Activated CD4-positive, alpha-beta T cell treated with anti-CD3 and anti-CD28 coated beads for 48 hours (primary cell): ENCODE measurements at regions not wholly inside any gene's neighbourhood (a gene's known extent, or its start where the extent isn't known, plus 50 kb on each side); places are given as distances from the start of the nearest gene placed in this dataset.
"Not testable (repeated sequence)": the region's sequence is repeated elsewhere in the genome, so short reads cannot be mapped to it uniquely, and the experiment has no call there.

Experiments used
- DNase-seq: peaks from one replicate; pipeline ENCODE4 v3.0.0-alpha.2; 2020

- DNase-seq: no peak
Measured at GRCh38 chr2:67571785-67572718, 174.9 kb downstream of the ETAA1 start.

DNA sequence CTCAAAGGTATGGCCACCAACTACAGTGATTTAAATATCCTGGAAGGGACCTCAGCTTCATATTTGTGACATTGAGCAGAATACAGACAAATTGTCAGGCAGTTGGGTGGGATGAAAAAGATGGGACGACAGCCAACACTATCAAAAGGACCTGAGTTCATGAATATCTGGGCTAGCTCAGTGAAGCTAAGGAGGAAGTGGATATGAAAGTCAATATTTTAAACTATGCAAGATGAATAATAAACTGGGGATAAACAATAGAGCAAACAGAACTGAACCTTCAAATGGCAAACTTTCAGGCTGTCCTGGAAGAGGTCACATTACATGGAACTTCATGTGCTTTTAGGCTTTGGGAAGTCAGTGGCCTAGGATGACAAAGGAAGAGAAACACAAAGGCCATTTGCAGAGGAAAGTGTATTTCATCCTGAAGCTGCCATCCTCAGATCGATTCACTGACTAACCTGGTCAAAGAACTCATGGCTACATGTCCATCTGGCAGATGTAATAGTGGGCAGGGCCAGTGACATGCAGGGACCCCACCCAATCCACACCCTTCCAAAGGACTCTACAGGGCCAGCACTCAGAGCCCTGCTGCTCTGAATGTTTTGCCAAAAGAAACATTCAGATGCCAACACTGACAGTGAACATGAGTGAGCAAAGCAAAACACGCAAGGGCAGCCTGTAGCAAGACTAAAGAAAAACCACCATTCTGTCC, 175.7 kb downstream of the ETAA1 start:
- no peak for DNase-seq

DNA sequence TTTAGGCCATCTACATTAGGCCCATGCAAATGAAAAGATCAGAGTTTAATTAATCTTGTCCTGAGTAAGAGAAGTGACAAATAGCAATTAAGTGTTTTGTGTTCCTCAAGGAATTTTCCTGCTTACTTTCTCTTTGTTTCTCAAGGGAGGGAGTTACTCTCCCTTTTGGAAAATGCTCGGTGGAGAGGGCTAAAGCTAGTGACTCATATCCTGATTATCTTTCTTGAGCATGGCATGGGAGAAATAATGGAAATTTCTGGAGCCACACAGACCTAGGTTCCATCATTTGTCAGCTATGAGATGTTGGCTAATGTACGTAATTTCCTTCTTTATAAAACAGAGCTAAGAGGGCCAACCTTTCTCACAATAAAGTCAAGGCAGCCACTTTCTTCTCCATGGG, 177.1 kb downstream of the ETAA1 start:
- no peak for DNase-seq

DNA sequence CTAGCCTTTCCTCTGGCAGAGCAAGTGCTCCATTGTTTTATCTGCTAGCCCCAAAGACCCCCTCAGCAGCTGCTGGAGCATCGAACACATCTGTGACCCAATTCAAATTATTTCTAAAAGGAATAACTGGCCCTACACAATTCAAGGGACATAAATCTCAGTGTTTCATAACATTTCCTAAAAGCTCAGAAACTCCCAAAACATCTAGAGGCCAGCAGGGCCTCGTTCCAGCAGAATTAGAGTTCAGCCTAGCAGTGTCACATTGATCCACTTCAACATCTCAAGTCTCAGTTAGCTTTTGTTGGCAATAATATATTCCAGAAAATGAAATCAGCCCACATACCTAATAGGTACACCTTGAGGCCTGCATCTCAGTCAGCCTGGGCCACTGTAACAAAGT, 179.1 kb downstream of the ETAA1 start:
- no peak for DNase-seq

DNA sequence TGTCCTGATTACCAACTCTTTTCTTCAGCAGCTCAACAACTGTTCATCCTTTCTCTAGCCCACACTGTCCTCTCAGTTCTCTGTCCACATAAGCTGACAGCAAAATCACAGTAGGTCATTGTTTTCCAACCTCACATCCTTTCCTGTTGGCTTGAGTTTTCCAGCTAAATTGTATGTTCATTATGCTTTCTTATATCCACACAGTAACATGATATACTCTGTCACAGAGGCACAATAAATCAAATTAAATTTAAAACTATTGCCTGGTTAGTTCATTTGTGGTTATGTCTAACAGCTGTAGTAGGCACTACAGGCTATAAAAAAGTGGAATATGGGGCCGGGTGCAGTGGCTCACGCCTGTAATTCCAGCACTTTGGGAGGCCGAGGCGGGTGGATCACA, 179.9 kb downstream of the ETAA1 start:
- no peak for DNase-seq

GRCh38 chr2:67579216-67579615, 182.1 kb downstream of the ETAA1 start:
- no peak for DNase-seq

DNA sequence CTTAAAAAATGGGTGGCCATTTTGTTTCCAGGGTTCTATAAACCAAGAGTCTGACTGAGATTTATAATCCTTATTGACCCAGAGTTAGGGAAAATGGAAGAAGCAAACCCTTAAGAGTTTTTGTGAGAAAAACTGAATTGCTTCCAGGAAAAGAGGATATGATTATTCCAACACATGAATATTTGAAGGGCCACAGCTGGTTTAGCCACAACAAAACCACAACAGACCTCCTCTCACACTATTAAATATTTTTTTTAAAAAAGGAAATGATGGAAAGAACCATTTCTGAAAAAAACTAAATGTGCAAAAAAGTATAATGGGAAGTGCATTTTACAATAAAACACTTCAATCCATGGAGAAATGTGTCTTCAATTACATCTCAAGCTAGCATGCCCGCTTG, 182.7 kb downstream of the ETAA1 start:
- no peak for DNase-seq

DNA sequence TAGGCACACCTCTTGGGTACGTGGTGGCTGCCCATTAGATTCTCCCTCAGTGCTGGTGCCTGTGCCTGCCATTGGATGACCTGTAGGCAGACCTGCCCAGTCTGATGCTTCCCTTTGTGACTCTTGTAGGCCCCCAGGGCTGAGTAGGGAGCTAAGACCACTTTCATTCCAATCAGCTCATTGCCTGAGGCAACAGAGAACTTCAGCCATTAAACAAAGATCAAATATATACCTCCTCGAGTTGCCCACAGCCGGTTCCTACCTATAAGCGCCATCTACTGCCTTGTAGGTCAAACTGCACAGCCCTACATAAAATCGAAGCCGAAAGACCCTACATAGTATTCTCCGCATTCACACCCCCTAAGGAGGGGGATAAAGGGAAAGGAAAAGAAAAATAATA, 184.6 kb downstream of the ETAA1 start:
- no peak for DNase-seq

DNA sequence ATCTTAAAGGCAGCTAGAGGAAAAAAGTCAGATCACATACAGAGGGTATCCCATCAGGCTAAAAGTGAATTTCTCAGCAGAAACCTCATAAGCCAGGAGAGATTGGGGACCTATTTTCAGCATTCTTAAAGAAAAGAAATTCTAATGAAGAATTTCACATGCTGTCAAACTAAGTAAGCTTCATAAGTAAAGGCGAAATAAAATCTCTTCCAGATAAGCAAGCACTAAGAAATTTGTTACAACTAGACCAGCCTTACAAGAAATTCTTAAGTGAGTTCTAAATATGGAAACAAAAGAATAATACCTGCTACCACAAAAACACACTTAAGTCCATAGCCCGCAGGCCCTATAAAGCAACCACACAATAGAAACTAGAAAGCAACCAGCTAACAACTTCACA, 186.1 kb downstream of the ETAA1 start:
- DNase-seq: no peak

DNA sequence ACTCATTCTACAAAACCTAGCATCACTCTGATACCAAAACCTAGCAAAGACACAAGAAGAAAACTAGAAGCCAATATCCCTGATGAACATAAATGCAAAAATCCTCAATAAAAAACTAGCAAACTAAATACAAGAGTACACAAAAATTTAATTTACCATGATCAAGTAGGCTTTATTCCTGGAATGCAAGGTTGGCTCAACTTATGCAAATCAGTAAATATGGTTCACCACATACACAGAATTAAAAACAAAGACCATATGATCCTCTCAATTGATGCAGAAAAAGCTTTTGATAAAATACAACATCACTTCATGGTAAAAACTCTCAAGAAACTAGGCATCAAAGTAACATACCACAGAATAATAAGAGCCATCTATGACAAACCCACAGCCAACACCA, 188.3 kb downstream of the ETAA1 start:
- DNase-seq: no peak

DNA sequence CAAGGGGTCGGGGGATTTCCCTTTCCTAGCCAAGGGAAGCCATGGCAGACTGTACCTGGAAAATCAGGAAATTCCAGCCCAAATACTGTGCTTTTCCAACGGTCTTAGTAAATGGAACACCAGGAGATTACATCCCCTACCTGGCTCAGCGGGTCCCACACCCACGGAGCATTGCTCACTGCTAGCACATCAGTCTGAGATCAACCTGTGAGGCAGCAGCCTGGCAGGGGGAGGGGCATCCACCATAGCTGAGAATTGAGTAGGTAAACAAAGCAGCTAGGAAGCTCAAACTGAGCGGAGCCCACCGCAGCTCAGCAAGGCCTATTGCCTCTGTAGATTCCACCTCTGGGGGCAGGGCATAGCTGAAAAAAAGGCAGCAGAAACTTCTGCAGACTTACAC, 192.0 kb downstream of the ETAA1 start:
- DNase-seq: not testable (repeated sequence)

DNA sequence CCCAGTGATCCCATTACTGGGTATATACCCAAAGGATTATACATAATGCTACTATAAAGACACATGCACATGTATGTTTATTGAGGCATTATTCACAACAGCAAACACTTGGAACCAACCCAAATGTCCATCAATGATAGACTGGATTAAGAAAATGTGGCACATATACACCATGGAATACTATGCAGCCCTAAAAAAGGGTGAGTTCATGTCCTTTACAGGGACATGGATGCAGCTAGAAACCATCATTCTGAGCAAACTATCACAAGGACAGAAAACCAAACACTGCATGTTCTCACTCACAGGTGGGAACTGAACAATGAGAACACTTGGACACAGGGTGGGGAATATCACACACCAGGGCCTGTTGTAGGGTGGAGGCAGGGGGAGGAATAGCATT, 197.4 kb downstream of the ETAA1 start:
- DNase-seq: not testable (repeated sequence)

DNA sequence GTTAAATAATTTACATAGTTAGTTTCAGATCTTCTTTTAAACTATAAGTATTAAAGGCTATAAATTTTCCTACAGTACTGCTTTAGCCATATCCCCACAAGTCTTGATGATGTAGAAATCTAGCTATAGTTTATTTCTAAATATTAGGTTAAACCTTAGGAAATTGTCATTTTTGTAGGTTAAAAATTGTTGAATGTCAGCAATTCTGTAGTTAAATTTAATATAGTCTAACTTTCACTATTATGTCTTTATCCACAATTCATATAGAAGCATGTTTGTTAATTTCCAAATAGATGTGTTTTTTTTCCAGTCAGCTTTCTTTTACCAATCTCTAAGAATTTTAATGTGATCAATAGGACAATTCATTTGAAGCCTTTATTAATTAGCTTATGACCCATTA, 199.7 kb downstream of the ETAA1 start:
- DNase-seq: no peak

GRCh38 chr2:67599561-67599960, 202.4 kb downstream of the ETAA1 start:
- DNase-seq: no peak

GRCh38 chr2:67600222-67600871, 203.2 kb downstream of the ETAA1 start:
- DNase-seq: no peak

DNA sequence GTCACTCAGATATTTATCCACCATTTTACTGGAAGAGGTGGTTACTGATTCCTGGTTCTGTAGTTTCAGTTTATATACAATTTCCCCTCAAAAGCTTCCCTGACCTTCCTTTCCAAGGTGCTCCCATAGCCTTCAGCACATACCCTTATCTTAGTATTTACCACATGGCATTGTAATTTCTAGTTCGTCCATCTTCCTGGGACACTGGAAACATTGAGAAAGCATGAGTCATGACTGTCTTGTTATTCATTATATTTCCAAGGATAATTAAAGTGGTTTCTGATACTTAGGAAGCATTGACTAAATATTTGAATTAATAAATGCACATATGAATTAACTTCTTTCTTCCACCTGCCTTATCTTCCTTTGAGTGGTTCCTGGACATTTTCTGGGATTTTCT, 203.8 kb downstream of the ETAA1 start:
- DNase-seq: no peak

DNA sequence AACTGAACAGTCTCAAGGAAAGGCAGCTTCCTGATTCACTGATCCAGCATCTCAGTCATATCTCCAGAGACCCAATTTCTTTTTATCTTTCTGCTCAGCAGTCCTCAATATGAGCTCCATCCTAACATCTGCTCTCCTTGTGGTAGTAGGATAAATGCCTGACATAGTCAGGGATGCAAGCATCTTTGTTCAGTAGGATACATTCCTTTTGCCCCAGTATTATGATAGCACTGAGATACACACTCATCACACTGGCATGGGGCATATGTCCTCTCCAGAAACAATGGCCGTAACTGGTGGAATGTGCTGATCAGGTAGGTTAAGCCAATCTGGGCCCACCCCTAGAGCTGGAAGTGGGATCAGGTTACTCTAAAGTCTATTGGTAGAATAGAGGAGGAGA, 207.2 kb downstream of the ETAA1 start:
- DNase-seq: no peak

- DNase-seq: no peak
Measured at GRCh38 chr2:67612576-67613042, 215.5 kb downstream of the ETAA1 start.

GRCh38 chr2:67613227-67613626, 216.1 kb downstream of the ETAA1 start:
- DNase-seq: no peak

DNA sequence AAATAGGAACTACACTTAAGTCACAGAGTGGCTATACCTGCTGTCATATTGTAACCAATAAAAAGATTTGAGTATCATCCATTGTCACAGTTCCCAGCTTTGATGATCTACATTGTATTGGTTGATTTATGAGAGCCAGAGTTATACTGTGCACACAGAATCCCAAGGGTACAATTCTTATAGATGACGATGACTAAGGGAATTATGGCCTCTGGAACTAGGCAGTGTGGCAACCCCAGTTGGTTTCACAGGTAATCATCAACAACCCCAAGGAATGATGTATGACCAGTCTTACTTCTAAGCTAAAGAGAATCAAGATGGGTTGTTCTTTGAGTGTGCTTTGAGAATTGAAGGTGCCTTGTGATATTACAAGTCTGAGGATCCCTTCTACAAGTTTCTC, 217.3 kb downstream of the ETAA1 start:
- no peak for DNase-seq

DNA sequence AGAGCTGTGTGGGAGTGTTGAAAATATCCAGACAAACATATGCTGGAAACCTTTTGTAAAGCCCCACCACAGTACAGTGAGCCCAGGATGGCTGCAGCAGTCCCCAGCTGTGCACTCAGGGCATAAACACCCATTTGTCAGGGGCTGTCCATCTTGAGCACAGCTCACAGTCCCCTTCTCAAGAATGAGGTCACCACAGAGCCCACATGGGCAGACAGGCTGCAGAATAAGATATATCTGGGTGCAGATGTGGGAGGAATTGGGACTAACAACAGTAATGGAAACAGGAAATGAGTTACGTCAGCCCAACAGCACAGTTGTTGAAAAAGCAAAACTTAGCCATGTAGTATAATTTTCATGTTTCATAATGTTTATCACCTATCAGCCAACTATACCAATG, 219.6 kb downstream of the ETAA1 start:
- DNase-seq: no peak

DNA sequence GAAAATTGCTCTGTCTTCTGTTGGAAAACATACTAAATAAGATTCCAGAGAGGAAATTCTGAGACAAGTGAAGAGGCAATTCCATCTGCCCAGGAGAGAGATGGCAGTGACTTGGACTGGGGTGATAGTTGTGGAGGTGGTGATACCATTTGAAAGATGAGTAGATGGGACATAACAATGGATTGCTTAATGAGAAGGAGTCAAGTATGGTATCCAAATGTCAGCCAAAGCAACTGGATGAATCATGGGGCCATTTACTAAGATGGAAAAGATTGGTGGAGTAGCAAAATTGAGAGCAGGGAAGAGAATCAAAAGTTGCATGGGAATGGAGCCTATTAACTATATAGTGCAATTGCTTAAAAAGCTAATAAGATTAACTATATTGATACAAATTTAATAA, 222.1 kb downstream of the ETAA1 start:
- DNase-seq: no peak

GRCh38 chr2:67623741-67624140, 226.6 kb downstream of the ETAA1 start:
- DNase-seq: not testable (repeated sequence)

DNA sequence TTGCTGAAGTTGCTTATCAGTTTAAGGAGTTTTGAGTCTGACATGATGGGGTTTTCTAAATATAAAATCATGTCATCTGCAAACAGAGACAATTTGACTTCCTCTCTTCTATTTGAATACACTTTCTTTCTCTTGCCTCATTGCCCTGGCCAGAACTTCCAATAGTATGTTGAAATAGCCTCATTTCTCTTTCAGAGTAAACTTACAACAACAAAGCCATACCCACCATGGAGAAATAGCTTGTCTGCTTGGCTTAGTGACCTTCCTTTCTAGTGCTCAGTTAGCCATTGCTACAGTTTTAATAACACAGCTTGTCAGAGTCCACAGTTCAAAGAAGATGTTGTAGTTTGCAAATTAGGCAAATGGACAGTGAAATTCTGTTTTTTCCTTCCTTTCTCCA, 228.0 kb downstream of the ETAA1 start:
- DNase-seq: no peak
